Stomach (tissue), 8 donors: ENCODE measurements at regions not wholly inside any gene's neighbourhood (a gene's known extent, or its start where the extent isn't known, plus 50 kb on each side); places are given as distances from the start of the nearest gene placed in this dataset.

Experiments
- DNase-seq, 2 donors: peaks; one replicate each; pipeline versions ENCODE4 v3.0.0 to v3.0.0-alpha.2; 2013 to 2019
- H3K27ac ChIP-seq, 5 donors: fragments of 200-600 bp in 4 of 5; sonication (generic) in 4 of 5; one replicate each; pipeline ENCODE4 v1.5.1; 2013 to 2019; ENCODE audit warnings: mild to moderate bottlenecking in 1 of 5, moderate library complexity in 1 of 5
- H3K27me3 ChIP-seq, 3 donors: fragments of 200-600 bp; sonication (generic); one replicate each; pipeline ENCODE4 v1.5.1; 2017 to 2019; ENCODE audit warnings: mixed run types in 1 of 3
- H3K36me3 ChIP-seq, 4 donors: fragments of 200-600 bp; sonication (generic); 1 replicate in 3 of 4; 2 replicates in 1 of 4; pipeline ENCODE4 v1.5.1; 2016 to 2019
- H3K4me1 ChIP-seq, 4 donors: fragments of 200-600 bp; sonication (generic); one replicate each; pipeline ENCODE4 v1.5.1; 2016 to 2019
- H3K4me3 ChIP-seq, 4 donors: fragments of 200-600 bp; sonication (generic) in 3 of 4; one replicate each; pipeline ENCODE4 v1.5.1; 2016 to 2019; ENCODE audit warnings: mild to moderate bottlenecking in 1 of 4
- H3K9me3 ChIP-seq, 4 donors: fragments of 200-600 bp; sonication (generic); one replicate each; pipeline ENCODE4 v1.5.1; 2016 to 2019
- EP300 ChIP-seq: sonication (generic); formaldehyde crosslinking; IDR thresholded peaks from one replicate; pipeline ENCODE4 v1.6.1; 2017; ENCODE audit warnings: antibody characterized with exemption
- POLR2A ChIP-seq, 4 donors: fragments of 450-650 bp; IDR thresholded peaks; one replicate each; pipeline ENCODE4 v1.6.1; 2016; ENCODE audit warnings: antibody characterized with exemption in 4 of 4, control low read depth in 2 of 4, mild to moderate bottlenecking in 1 of 4, moderate library complexity in 1 of 4
- POLR2AphosphoS5 ChIP-seq, 3 donors: sonication (generic); formaldehyde crosslinking; IDR thresholded peaks; one replicate each; pipeline ENCODE4 v1.6.1; 2016; ENCODE audit warnings: antibody characterized with exemption in 3 of 3
- WGBS, 5 donors: extraction: QIAGEN DNeasy Blood & Tissue Kit in 3 of 5; methylation state at CpG; one replicate each; pipeline versions ENCODE4 v1.1.5 to v1.1.7; 2013 to 2018; 5-methylcytosine and 5-hydroxymethylcytosine counted together
- intact Hi-C: fragments of 100-400 bp; cut with DNase I; formaldehyde crosslinking; loops from one replicate; pipeline ENCODE4 v1.15.1; 2023; ENCODE audit warnings: low total_unique reads
- TF ChIP-seq, protein P1 (sequence below), 7 experiments: fragments of 450-650 bp in 4 of 7; fragments of 200-600 bp in 3 of 7; sonication (generic) in 3 of 7; IDR thresholded peaks; one replicate each; pipeline ENCODE4 v1.5.1; 2016 to 2019; ENCODE audit warnings: antibody characterized with exemption in 7 of 7, control low read depth in 2 of 7, mild to moderate bottlenecking in 1 of 7
- donor health status: healthy with polysubstance abuse.
- donor health status: Bipolar disorder and iron deficiency.
- donor health status: healthy.

DNA sequence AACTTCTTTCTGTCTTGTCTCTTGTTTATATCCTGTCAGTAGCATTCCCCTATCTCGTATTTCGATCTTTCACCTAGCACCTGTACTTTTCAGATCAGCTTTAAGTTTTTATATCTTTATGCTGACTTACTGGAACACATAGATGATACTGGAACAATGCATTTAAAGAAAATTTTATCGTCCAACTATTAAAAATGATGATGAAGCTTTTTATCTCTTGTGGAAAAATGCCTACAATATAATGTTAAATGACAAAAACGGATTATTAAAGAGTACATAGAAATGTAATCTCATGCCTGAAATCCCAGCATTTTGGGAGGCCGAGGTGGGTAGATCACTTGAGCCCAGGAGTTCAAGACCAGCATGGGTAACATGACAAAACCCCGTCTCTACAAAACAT is 139.5 kb downstream of the ZPLD1 start:
- Histone ChIP-seq H3K4me3 (no peak overlapping the region), H3K9me3 (no peaks in the 10 kb centered on the region), H3K4me1 (no peaks in the 10 kb centered on the region), H3K36me3 (no peaks in the 10 kb centered on the region), H3K27me3 (no peaks in the 10 kb centered on the region), H3K27ac (no peak overlapping the region)
- intact Hi-C loops, result no loop called here
- no peak for DNase-seq
- TF ChIP-seq, protein P1, sequence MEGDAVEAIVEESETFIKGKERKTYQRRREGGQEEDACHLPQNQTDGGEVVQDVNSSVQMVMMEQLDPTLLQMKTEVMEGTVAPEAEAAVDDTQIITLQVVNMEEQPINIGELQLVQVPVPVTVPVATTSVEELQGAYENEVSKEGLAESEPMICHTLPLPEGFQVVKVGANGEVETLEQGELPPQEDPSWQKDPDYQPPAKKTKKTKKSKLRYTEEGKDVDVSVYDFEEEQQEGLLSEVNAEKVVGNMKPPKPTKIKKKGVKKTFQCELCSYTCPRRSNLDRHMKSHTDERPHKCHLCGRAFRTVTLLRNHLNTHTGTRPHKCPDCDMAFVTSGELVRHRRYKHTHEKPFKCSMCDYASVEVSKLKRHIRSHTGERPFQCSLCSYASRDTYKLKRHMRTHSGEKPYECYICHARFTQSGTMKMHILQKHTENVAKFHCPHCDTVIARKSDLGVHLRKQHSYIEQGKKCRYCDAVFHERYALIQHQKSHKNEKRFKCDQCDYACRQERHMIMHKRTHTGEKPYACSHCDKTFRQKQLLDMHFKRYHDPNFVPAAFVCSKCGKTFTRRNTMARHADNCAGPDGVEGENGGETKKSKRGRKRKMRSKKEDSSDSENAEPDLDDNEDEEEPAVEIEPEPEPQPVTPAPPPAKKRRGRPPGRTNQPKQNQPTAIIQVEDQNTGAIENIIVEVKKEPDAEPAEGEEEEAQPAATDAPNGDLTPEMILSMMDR (IDR thresholded peaks at IDR 0.05), result no peak
- no peak for TF ChIP-seq POLR2AphosphoS5 (IDR thresholded peaks at IDR 0.05)
- TF ChIP-seq EP300, result no peak
- TF ChIP-seq POLR2A (IDR thresholded peaks at IDR 0.05), result no peak
- 68 to 78% (median 71%) methylated on average over 6 of the region's 6 CpGs for WGBS, 5 donors

DNA sequence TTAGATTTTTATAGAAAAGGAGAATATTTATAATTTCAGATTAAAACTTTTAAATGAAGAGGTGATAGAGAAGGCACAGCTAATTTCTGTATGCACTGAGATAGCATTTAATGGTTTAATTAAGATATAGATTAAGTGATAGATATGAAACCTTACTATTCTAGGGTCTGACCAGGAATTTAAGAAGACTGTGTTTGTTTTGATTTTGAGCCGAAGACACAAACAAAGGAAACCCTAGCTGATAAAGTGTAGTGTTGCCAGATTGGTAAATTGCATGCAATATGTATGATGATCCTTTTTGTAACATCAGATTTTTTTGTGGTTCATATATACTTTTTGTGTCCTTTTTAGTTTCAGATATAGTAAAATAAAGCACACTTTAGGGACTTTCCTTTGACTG is 141.8 kb downstream of the ZPLD1 start:
- WGBS, 5 donors, result 44 to 77% (median 54%) methylated on average over 1 of the region's 1 CpG
- Histone ChIP-seq H3K9me3 (no peaks in the 10 kb centered on the region), H3K4me3 (no peak overlapping the region), H3K27me3 (no peaks in the 10 kb centered on the region), H3K27ac (no peak overlapping the region), H3K36me3 (no peaks in the 10 kb centered on the region), H3K4me1 (no peaks in the 10 kb centered on the region)
- intact Hi-C loops, result no loop called here
- TF ChIP-seq POLR2AphosphoS5 (IDR thresholded peaks at IDR 0.05) (no peak), EP300 (no peak), POLR2A (IDR thresholded peaks at IDR 0.05) (no peak)
- DNase-seq, result no peak

DNA sequence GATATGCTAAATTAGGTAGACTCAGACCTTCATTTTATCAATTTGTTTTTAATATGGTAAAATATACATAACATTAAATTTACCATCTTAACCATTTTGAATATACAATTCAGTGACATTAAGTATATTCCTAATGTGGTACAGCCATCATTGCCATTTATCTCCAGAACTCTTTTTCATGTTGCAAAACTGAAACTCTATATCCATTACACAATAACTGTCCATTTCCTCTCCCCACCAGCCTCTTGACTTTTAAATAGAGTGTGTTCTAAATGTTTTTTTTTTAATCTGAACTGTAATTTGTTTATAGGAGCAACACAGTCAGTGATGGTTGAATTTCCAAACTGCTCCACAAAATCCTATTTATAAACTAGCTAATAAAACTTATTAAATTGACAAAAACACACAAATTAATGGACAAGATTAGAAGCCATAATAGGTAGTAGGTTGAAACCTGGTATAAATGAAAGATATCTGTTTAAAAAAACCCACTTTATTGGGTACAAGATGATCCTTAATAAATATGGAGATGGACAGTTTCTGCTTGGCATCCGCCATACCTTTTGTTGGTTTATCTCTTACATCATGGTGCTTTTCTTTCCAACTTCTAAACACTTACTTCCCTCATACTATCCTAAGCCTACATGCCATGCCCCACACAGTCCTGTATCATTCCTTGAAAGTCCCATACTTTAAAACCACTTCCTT is 142.4 kb downstream of the ZPLD1 start:
- TF ChIP-seq POLR2A (IDR thresholded peaks at IDR 0.05) (no peak), EP300 (no peak), POLR2AphosphoS5 (IDR thresholded peaks at IDR 0.05) (no peak)
- TF ChIP-seq, protein P1 (IDR thresholded peaks at IDR 0.05), result no peak
- WGBS, 5 donors, result 93 to 100% (median 96%) methylated on average over 1 of the region's 1 CpG
- no peak for DNase-seq
- Histone ChIP-seq H3K27me3 (no peaks in the 10 kb centered on the region), H3K9me3 (no peaks in the 10 kb centered on the region), H3K4me1 (no peaks in the 10 kb centered on the region), H3K27ac (no peak overlapping the region), H3K4me3 (no peak overlapping the region), H3K36me3 (no peaks in the 10 kb centered on the region)
- intact Hi-C loops, result no loop called here

DNA sequence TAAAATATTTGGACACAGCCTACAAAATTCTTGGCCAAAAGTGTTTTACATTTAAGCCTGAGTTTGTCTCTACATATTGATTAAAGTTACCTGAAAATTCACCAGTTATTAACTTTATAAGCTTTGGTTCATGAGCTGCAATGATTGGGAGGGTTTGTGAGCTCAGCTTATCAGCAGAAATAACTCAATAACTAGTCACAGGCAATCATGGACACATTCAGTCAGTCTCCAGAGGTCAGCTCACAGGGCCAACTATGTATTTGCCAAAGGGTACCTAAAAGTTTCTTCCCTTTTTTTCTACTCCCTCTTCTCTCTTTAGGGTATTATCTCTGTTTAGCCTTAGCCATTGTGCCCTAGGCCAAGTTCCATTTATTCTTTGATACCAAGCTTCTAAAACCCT is 145.9 kb downstream of the ZPLD1 start:
- Histone ChIP-seq H3K36me3 (no peaks in the 10 kb centered on the region), H3K27ac (no peak overlapping the region), H3K4me3 (no peak overlapping the region), H3K27me3 (no peaks in the 10 kb centered on the region), H3K4me1 (no peaks in the 10 kb centered on the region), H3K9me3 (no peaks in the 10 kb centered on the region)
- intact Hi-C loops, result no loop called here
- TF ChIP-seq EP300 (no peak), POLR2A (IDR thresholded peaks at IDR 0.05) (no peak), POLR2AphosphoS5 (IDR thresholded peaks at IDR 0.05) (no peak)
- TF ChIP-seq, protein P1 (IDR thresholded peaks at IDR 0.05), result no peak
- no peak for DNase-seq

DNA sequence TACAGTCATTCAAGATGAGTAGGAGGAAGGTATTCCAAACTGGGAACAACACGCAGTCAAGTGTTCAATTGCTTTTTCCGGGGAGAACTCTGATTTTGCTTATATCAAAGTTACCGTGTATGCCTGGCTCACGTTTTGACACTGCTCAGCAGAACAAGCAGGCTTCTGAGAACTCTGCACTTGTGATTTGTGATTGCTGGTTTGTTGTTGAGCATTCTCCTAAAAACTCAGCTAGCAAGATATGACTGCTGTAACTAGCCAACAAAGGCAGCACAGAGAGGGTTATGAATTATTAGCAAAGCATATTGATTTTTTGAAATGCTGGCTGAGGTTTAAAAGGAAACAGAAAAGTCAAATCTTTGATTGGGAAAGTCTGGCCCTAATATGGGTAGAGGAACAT is 151.7 kb downstream of the ZPLD1 start:
- no peaks in the 10 kb centered on the region for H3K27me3 ChIP-seq
- DNase-seq, result no peak
- H3K36me3 ChIP-seq, result no peaks in the 10 kb centered on the region
- H3K4me1 ChIP-seq, result no peaks in the 10 kb centered on the region
- H3K9me3 ChIP-seq, result peaks cover 0 to 5% (median 0%) of the 10 kb centered on the region in 4 donors
- intact Hi-C loops, result no loop called here
- no peak overlapping the region for H3K4me3 ChIP-seq
- WGBS, 5 donors, result 69 to 83% (median 80%) methylated on average over 4 of the region's 4 CpGs
- H3K27ac ChIP-seq, result no peak overlapping the region
- TF ChIP-seq POLR2AphosphoS5 (IDR thresholded peaks at IDR 0.05) (no peak), EP300 (no peak), POLR2A (IDR thresholded peaks at IDR 0.05) (no peak)
- TF ChIP-seq, protein P1 (IDR thresholded peaks at IDR 0.05), result no peak
